ENCODE measurements at regions not wholly inside any gene's neighbourhood (a gene's known extent, or its start where the extent isn't known, plus 50 kb on each side); places are given as distances from the start of the nearest gene placed in this dataset.

DNA sequence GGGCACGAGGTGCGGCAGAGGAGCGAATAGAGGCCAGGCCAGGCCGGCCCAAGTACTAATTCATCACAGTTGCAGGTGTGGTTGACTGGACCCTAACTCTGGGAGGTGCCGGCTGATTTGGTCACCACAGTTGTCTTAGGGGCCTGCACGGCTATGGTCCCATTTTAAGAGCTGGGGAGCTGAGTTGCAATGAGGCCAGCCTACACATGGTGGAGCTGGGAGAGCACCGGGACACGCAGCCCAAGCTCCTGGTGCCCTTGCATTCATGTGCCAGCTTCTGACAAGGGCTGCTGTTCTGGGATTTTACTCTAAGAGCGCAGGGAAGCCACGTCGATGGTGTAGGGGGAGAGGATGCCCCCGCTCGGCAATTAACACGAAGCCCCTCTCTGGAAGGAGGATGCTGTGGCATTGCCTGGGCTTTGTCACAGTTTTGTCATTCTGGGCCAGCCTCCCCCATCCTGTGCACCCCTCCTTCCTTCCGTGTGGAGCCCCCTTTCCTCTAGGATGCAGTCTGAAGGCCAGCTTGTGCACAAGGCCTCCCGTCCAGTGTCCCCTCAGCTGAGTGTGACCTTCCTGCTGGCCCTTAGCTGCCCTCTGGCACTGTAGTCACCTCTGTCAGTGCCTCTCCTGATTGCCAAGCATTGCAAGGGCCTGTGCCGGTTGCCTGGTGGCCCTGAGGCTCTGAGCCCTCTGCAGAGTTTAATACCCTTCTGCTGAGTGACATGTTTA, 109.4 kb upstream of the C1QTNF9B start:
- TF ChIP-seq, protein P1, sequence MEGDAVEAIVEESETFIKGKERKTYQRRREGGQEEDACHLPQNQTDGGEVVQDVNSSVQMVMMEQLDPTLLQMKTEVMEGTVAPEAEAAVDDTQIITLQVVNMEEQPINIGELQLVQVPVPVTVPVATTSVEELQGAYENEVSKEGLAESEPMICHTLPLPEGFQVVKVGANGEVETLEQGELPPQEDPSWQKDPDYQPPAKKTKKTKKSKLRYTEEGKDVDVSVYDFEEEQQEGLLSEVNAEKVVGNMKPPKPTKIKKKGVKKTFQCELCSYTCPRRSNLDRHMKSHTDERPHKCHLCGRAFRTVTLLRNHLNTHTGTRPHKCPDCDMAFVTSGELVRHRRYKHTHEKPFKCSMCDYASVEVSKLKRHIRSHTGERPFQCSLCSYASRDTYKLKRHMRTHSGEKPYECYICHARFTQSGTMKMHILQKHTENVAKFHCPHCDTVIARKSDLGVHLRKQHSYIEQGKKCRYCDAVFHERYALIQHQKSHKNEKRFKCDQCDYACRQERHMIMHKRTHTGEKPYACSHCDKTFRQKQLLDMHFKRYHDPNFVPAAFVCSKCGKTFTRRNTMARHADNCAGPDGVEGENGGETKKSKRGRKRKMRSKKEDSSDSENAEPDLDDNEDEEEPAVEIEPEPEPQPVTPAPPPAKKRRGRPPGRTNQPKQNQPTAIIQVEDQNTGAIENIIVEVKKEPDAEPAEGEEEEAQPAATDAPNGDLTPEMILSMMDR (IDR thresholded peaks at IDR 0.05; ENCODE audit: low read length, missing control alignments), result no peak
- H3K4me3 ChIP-seq (replicated peaks; ENCODE audit: low read depth, low read length), result no peak overlapping the region
- no peak for DNase-seq (ENCODE audit: low read depth)

DNA sequence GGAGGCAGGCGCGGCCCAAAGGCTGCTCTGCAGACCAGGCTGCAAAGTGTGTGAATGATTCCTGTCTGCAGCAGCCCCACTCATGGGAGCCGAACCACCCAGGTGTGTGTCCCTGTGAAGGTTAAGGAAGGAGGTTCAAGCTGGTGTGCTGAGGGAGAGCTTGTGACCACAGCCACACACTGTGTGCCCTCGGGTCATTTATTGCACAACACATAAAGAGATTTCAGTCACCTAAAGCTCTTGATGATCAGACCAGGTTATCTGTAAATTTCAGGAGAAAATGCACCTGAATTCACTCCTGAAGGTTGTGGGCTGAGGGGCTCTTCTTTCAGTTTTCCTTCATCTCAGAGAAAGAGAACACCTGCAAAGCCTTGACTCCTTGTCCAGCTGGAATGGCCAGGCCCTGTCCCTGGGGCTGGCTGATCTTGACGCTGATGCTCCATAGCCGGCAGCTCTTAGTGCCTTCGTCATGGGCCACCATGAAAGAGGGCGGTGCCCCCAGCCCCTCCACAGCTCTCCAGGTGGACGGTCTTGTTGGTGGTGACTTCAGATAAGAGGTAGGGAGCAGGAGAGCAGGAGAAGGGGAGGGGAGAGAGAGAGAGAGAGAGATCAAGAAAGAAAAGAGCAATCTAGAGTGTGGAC, 110.8 kb upstream of the C1QTNF9B start:
- H3K4me3 ChIP-seq (replicated peaks; ENCODE audit: low read depth, low read length), result no peak overlapping the region
- no peak for DNase-seq (ENCODE audit: low read depth)
- TF ChIP-seq, protein P1 (IDR thresholded peaks at IDR 0.05; ENCODE audit: low read length, missing control alignments), result no peak

DNA sequence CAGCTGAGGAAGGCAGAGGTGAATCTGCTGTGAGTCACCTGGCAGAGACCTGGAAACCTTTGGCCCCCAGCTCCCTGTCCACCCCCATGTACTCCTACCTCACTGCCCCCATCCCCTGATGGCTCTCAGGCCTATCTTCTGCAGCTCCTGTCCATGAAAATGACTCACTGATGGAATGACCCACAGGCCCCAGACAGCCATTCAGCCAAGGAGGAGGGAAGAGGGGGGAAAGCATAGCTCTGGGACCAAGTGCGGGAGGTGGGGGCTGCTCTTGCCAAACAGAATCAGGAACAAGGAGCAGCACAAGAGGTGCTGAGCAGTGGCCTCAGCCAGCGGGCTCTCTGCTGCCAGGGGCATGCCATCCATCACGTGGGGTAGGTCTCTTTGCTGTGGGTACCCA, 111.4 kb upstream of the C1QTNF9B start:
- no peak for DNase-seq (ENCODE audit: low read depth)
- TF ChIP-seq, protein P1 (IDR thresholded peaks at IDR 0.05; ENCODE audit: low read length, missing control alignments), result no peak
- H3K4me3 ChIP-seq (replicated peaks; ENCODE audit: low read depth, low read length), result no peak overlapping the region

DNA sequence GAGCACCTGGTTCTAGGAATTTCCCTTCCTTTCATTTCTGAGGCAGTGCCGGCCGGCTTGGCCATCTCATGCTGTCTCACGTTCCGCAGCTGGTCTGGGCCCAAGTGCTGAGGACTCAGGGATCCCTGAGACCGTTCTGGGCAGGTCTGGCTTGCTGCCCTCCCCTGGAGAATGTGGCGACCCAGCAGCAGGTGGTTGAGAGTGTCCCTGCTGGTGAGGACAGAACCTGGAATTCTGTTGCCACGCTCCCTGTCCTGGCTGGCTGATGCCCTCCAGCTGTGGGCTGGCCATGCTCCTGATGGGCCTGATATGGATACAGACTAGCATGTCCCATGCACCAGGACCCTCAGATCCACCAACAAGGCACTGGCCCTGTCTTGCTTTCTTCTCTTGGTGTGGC, 114.0 kb upstream of the C1QTNF9B start:
- TF ChIP-seq, protein P1 (IDR thresholded peaks at IDR 0.05; ENCODE audit: low read length, missing control alignments), result no peak
- no peak for DNase-seq (ENCODE audit: low read depth)
- no peak overlapping the region for H3K4me3 ChIP-seq (replicated peaks; ENCODE audit: low read depth, low read length)

DNA sequence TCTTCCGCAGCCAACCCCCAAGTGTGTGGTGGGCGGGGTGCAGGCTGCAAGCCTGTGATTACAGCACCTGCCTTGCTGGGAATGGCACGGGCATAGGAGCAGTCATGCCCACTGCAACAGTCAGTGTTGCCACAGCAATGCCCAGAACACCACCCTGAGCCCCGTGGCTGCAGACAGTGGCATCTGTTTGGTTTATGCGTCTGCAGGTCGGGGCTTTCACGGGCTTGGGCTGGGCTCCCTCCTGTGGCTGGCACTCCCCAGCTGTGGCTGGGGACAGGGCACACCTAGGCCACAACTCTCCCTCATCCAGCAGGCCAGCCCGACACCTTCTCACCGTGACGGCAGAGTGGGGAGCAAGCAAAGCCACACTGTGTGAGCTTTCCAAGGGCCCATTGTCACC, 115.3 kb upstream of the C1QTNF9B start:
- no peak for DNase-seq (ENCODE audit: low read depth)
- H3K4me3 ChIP-seq (replicated peaks; ENCODE audit: low read depth, low read length), result no peak overlapping the region
- TF ChIP-seq, protein P1 (IDR thresholded peaks at IDR 0.05; ENCODE audit: low read length, missing control alignments), result no peak

DNA sequence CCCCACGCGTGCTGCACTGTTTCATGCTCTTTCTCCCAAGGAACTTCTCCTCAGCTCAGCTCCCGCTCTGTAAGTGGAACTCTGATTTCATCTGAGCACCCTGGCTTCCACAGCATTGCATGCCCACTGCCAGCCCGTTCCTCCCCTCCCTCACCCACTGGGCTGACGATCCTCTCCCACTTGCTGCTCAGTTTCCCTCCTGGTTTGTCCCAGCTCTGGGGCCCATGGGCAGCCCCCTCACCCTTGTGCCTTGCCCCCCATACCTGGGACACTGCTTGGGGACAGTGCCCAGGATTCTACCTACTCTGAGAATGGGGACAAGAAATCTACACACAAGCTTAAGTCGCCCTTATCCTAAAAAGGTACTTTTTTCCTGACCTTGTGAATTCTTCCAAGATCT, 115.9 kb upstream of the C1QTNF9B start:
- TF ChIP-seq, protein P1 (IDR thresholded peaks at IDR 0.05; ENCODE audit: low read length, missing control alignments), result no peak
- DNase-seq (ENCODE audit: low read depth), result no peak
- no peak overlapping the region for H3K4me3 ChIP-seq (replicated peaks; ENCODE audit: low read depth, low read length)

DNA sequence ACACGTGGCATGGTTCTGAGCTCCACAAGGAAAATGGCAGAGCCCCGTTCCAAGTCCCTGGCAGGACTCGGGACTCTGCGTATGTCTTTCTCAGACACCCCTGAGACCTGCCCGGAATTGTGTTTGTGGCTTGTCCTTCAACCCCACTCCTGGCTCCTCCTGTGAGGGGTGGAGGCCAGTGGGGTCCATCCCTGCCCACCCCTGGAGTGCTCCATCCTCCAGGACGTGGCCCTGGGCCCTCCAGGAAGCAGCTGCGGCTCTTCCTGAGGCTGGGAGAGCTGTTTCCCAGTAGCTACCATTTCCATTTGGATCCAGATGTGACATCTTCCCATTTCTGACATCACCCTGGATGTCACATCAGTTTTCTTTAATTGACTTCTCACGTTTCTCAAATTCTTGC, 118.7 kb upstream of the C1QTNF9B start:
- H3K4me3 ChIP-seq (replicated peaks; ENCODE audit: low read depth, low read length), result no peak overlapping the region
- no peak for DNase-seq (ENCODE audit: low read depth)
- TF ChIP-seq, protein P1 (IDR thresholded peaks at IDR 0.05; ENCODE audit: low read length, missing control alignments), result no peak
